Subcutaneous abdominal adipose tissue (tissue), 5 donors: ENCODE measurements at regions not wholly inside any gene's neighbourhood (a gene's known extent, or its start where the extent isn't known, plus 50 kb on each side); places are given as distances from the start of the nearest gene placed in this dataset.
A peak's percentile ranks its signal among the peaks of the same experiment; 100 is the strongest.

Source experiments
- H3K27ac ChIP-seq: one replicate; pipeline ENCODE4 v1.7.0; 2013; ENCODE audit warnings: low read depth, mild to moderate bottlenecking, inconsistent platforms, low read length, moderate library complexity
- H3K27me3 ChIP-seq, 5 donors: one replicate each; pipeline ENCODE4 v1.7.0; 2013; ENCODE audit warnings: low read length in 5 of 5, inconsistent platforms in 1 of 5; ENCODE audit not compliant: control insufficient read depth in 5 of 5, insufficient read depth in 4 of 5
- H3K36me3 ChIP-seq, 5 donors: one replicate each; pipeline ENCODE4 v1.7.0; 2013; ENCODE audit warnings: low read length in 5 of 5; ENCODE audit not compliant: control insufficient read depth in 5 of 5, insufficient read depth in 5 of 5
- H3K4me1 ChIP-seq, 5 donors: one replicate each; pipeline ENCODE4 v1.7.0; 2013; ENCODE audit warnings: low read length in 5 of 5, mild to moderate bottlenecking in 3 of 5, moderate library complexity in 1 of 5; ENCODE audit not compliant: control insufficient read depth in 5 of 5, insufficient read depth in 5 of 5
- H3K4me3 ChIP-seq, 5 donors: one replicate each; pipeline ENCODE4 v1.7.0; 2013; ENCODE audit warnings: low read length in 5 of 5, low read depth in 1 of 5
- H3K9ac ChIP-seq, 5 donors: one replicate each; pipeline ENCODE4 v1.7.0; 2013; ENCODE audit warnings: low read length in 5 of 5, mild to moderate bottlenecking in 4 of 5, moderate library complexity in 3 of 5
- H3K9me3 ChIP-seq, 5 donors: one replicate each; pipeline ENCODE4 v1.7.0; 2013; ENCODE audit warnings: low read length in 5 of 5; ENCODE audit not compliant: control insufficient read depth in 5 of 5
- donor health status: healthy.
- donor health status: healthy.
- donor health status: healthy.
- donor health status: healthy.
- donor health status: healthy.

- Histone ChIP-seq H3K4me1 (no peaks in the 10 kb centered on the region), H3K36me3 (no peaks in the 10 kb centered on the region), H3K9ac (no peak overlapping the region), H3K4me3 (no peak overlapping the region), H3K27me3 (no peaks in the 10 kb centered on the region), H3K27ac (no peak overlapping the region), H3K9me3 (no peaks in the 10 kb centered on the region)
These were observed 490.9 kb downstream of the FBXO15 start for GRCh38 chr18:73656691-73657090.

- H3K4me1 ChIP-seq = no peaks in the 10 kb centered on the region
- no peak overlapping the region for H3K9ac ChIP-seq
- H3K4me3 ChIP-seq = no peak overlapping the region
- H3K27me3 ChIP-seq = no peaks in the 10 kb centered on the region
- H3K36me3 ChIP-seq = no peaks in the 10 kb centered on the region
- H3K27ac ChIP-seq = no peak overlapping the region
- peaks cover 0 to 3% (median 0%) of the 10 kb centered on the region in 5 donors for H3K9me3 ChIP-seq
These were observed 493.8 kb downstream of the FBXO15 start for GRCh38 chr18:73653827-73654226.

GRCh38 chr18:73653251-73653650 lies 494.4 kb downstream of the FBXO15 start:
- H3K27ac ChIP-seq = no peak overlapping the region

GRCh38 chr18:73647391-73647790 lies 500.2 kb downstream of the FBXO15 start:
- Histone ChIP-seq H3K36me3 (no peaks in the 10 kb centered on the region), H3K4me3 (no peak overlapping the region), H3K9me3 (peaks cover 0 to 3% (median 0%) of the 10 kb centered on the region in 5 donors), H3K9ac (no peak overlapping the region), H3K27me3 (no peaks in the 10 kb centered on the region), H3K4me1 (peaks cover 0 to 9% (median 0%) of the 10 kb centered on the region in 5 donors), H3K27ac (peak overlapping the region; percentile 24)

More at GRCh38 chr18:73653251-73653650, 494.4 kb downstream of the FBXO15 start:
- H3K27me3 ChIP-seq = no peaks in the 10 kb centered on the region
- H3K9me3 ChIP-seq = peaks cover 0 to 3% (median 0%) of the 10 kb centered on the region in 5 donors
- no peak overlapping the region for H3K9ac ChIP-seq
- no peak overlapping the region for H3K4me3 ChIP-seq
- no peaks in the 10 kb centered on the region for H3K36me3 ChIP-seq
- no peaks in the 10 kb centered on the region for H3K4me1 ChIP-seq

GRCh38 chr18:73646772-73647171 lies 500.9 kb downstream of the FBXO15 start:
- no peak overlapping the region for H3K4me3 ChIP-seq
- peaks cover 0 to 3% (median 0%) of the 10 kb centered on the region in 5 donors for H3K9me3 ChIP-seq
- no peaks in the 10 kb centered on the region for H3K36me3 ChIP-seq
- no peaks in the 10 kb centered on the region for H3K27me3 ChIP-seq
- peak overlapping the region; percentile 24 for H3K27ac ChIP-seq
- H3K9ac ChIP-seq = no peak overlapping the region
- peaks cover 0 to 9% (median 0%) of the 10 kb centered on the region in 5 donors for H3K4me1 ChIP-seq

GRCh38 chr18:73646196-73646595 lies 501.4 kb downstream of the FBXO15 start:
- no peak overlapping the region for H3K9ac ChIP-seq
- peaks cover 0 to under 1% (median 0%) of the 10 kb centered on the region in 5 donors for H3K9me3 ChIP-seq
- H3K4me1 ChIP-seq = peaks cover 0 to 9% (median 0%) of the 10 kb centered on the region in 5 donors
- H3K36me3 ChIP-seq = no peaks in the 10 kb centered on the region
- H3K27me3 ChIP-seq = no peaks in the 10 kb centered on the region
- peak overlapping the region; percentile 2 for H3K27ac ChIP-seq
- no peak overlapping the region for H3K4me3 ChIP-seq

- H3K27me3 ChIP-seq = no peaks in the 10 kb centered on the region
These were observed 502.4 kb downstream of the FBXO15 start for GRCh38 chr18:73645160-73645715.

GRCh38 chr18:73639788-73640187 lies 507.8 kb downstream of the FBXO15 start:
- H3K27me3 ChIP-seq = no peaks in the 10 kb centered on the region

More at GRCh38 chr18:73645160-73645715, 502.4 kb downstream of the FBXO15 start:
- H3K36me3 ChIP-seq = no peaks in the 10 kb centered on the region
- H3K27ac ChIP-seq = no peak overlapping the region
- H3K4me3 ChIP-seq = no peak overlapping the region
- H3K9ac ChIP-seq = no peak overlapping the region
- no peaks in the 10 kb centered on the region for H3K9me3 ChIP-seq
- H3K4me1 ChIP-seq = peaks cover 0 to 9% (median 0%) of the 10 kb centered on the region in 5 donors

GRCh38 chr18:73638709-73639108 lies 508.9 kb downstream of the FBXO15 start:
- Histone ChIP-seq H3K27ac (no peak overlapping the region), H3K27me3 (no peaks in the 10 kb centered on the region), H3K9ac (no peak overlapping the region), H3K4me3 (no peak overlapping the region), H3K4me1 (no peaks in the 10 kb centered on the region), H3K9me3 (peaks cover 0 to 3% (median 0%) of the 10 kb centered on the region in 5 donors), H3K36me3 (no peaks in the 10 kb centered on the region)

More at GRCh38 chr18:73639788-73640187, 507.8 kb downstream of the FBXO15 start:
- Histone ChIP-seq H3K4me3 (no peak overlapping the region), H3K9ac (no peak overlapping the region), H3K4me1 (no peaks in the 10 kb centered on the region), H3K36me3 (no peaks in the 10 kb centered on the region), H3K9me3 (no peaks in the 10 kb centered on the region), H3K27ac (no peak overlapping the region)

GRCh38 chr18:73636355-73636754 lies 511.3 kb downstream of the FBXO15 start:
- no peak overlapping the region for H3K27ac ChIP-seq

More at GRCh38 chr18:73636355-73636754, 511.3 kb downstream of the FBXO15 start:
- Histone ChIP-seq H3K36me3 (no peaks in the 10 kb centered on the region), H3K9me3 (peaks cover 0 to 3% (median 0%) of the 10 kb centered on the region in 5 donors), H3K9ac (no peak overlapping the region), H3K4me3 (no peak overlapping the region), H3K27me3 (no peaks in the 10 kb centered on the region), H3K4me1 (no peaks in the 10 kb centered on the region)
